ENCODE measurements at regions not wholly inside any gene's neighbourhood (a gene's known extent, or its start where the extent isn't known, plus 50 kb on each side); places are given as distances from the start of the nearest gene placed in this dataset.
A peak's percentile ranks its signal among the peaks of the same experiment; 100 is the strongest.

DNA sequence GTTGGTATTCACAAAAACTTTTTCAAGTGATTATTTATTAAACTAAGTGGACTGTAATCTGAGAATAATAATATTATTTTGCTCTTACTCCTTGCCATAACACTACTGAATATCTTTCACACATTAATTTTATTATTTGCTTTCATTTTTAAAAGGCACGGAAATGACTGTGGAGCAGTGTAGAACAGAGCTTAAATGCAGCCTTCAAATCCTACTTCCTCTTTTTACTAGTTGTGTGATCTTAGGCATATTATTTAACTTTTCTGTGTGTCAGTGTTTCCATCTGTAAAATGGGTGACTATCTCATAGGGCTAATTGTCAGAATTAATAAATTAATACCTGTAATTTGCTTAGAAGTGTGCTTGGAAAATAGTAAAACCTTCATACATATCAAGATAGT, 55.5 kb upstream of the SLC8A1 start:
- no peaks in the 10 kb centered on the region for H3K27me3 ChIP-seq
- H3K4me1 ChIP-seq = peaks cover 0 to 19% (median 4%) of the 10 kb centered on the region in 3 donors
- no peak overlapping the region for H3K4me3 ChIP-seq
- WGBS, 2 donors (ENCODE audit: low coverage in 1 of 2) = 18 to 32% methylated on average over 1 of the region's 1 CpG
- H3K27ac ChIP-seq = no peak overlapping the region
- TF ChIP-seq POLR2AphosphoS5 (IDR thresholded peaks at IDR 0.05) (no peak), EP300 (IDR thresholded peaks at IDR 0.05) (no peak), CTCF (IDR thresholded peaks at IDR 0.05) (no peak), POLR2A (IDR thresholded peaks at IDR 0.05) (no peak)
- ATAC-seq = no peak
- H3K36me3 ChIP-seq = no peaks in the 10 kb centered on the region
- no peaks in the 10 kb centered on the region for H3K9me3 ChIP-seq

DNA sequence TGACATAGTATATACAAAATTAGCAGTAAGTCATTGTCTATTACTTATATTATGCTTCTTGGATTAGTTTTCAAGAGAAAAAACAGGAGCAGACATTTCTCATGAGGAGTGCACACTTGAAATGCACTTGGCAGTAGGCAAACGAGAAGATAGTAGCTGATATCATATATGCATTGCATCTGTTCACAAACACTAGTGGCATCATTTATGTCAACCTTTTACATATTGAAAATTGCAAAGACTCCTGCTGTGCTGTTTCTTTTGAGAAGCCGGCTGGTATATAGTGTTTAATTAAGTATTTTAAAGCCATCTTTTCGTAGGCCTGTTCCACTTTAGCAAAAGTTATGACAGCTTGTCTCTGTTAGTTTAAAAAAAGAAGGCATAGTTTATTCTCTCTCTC, 58.4 kb upstream of the SLC8A1 start:
- Histone ChIP-seq H3K9me3 (no peaks in the 10 kb centered on the region), H3K36me3 (no peaks in the 10 kb centered on the region), H3K4me1 (peaks cover 0 to 19% (median 4%) of the 10 kb centered on the region in 3 donors), H3K4me3 (peak overlapping the region in 1 of 2 donors; percentile 67), H3K27me3 (no peaks in the 10 kb centered on the region), H3K27ac (peak overlapping the region in 3 of 4 donors; percentile 67 to 81 (median 79))
- 38 to 46% methylated on average over 3 of the region's 3 CpGs for WGBS, 2 donors (ENCODE audit: low coverage in 1 of 2)
- ATAC-seq = no peak
- TF ChIP-seq CTCF (IDR thresholded peaks at IDR 0.05) = no peak
- TF ChIP-seq POLR2AphosphoS5 (IDR thresholded peaks at IDR 0.05) = no peak
- TF ChIP-seq POLR2A (IDR thresholded peaks at IDR 0.05) = no peak
- no peak for TF ChIP-seq EP300 (IDR thresholded peaks at IDR 0.05)

GRCh38 chr2:40511661-40512213, 59.8 kb upstream of the SLC8A1 start:
- Histone ChIP-seq H3K9me3 (no peaks in the 10 kb centered on the region), H3K36me3 (no peaks in the 10 kb centered on the region), H3K27ac (peak overlapping the region; percentile 65 to 82 (median 80)), H3K4me3 (peak overlapping the region; percentile 48 to 67), H3K4me1 (peaks cover 0 to 19% (median 4%) of the 10 kb centered on the region in 3 donors), H3K27me3 (no peaks in the 10 kb centered on the region)
- TF ChIP-seq EP300 (IDR thresholded peaks at IDR 0.05) (no peak), POLR2AphosphoS5 (IDR thresholded peaks at IDR 0.05) (peak; percentile 34), CTCF (IDR thresholded peaks at IDR 0.05) (no peak)
- 2% methylated on average over 9 of the region's 9 CpGs for WGBS, 2 donors (ENCODE audit: low coverage in 1 of 2)
- ATAC-seq = peak; percentile 83

DNA sequence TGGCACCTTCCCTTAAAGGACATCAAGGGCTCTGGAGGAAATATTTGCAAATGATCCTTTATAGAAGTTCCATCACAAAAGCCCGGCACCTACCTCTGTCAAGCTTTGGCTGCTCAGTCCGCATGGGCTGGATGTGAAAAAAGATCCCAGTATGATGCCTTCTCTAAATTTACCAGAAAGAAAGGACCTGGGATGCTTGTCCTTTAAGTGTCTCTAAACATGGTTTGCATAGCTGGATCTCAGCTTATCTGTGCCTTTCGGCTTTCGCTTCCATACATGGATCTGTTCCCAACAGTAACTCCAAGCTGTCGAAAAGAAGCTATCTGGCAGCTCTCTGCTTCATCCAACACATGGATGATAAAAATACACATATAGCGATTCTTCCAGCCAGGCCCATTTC, 60.4 kb upstream of the SLC8A1 start:
- peak overlapping the region; percentile 65 to 82 (median 80) for H3K27ac ChIP-seq
- H3K4me1 ChIP-seq = peaks cover 0 to 19% (median 4%) of the 10 kb centered on the region in 3 donors
- no peak for TF ChIP-seq CTCF (IDR thresholded peaks at IDR 0.05)
- TF ChIP-seq EP300 (IDR thresholded peaks at IDR 0.05) = no peak
- TF ChIP-seq POLR2AphosphoS5 (IDR thresholded peaks at IDR 0.05) = no peak
- no peak for TF ChIP-seq POLR2A (IDR thresholded peaks at IDR 0.05)
- peak overlapping the region; percentile 48 to 67 for H3K4me3 ChIP-seq
- 22 to 39% methylated on average over 2 to 6 of the region's 6 CpGs for WGBS, 2 donors (ENCODE audit: low coverage in 1 of 2)
- H3K36me3 ChIP-seq = no peaks in the 10 kb centered on the region
- H3K9me3 ChIP-seq = no peaks in the 10 kb centered on the region
- peak; percentile 20 for ATAC-seq
- H3K27me3 ChIP-seq = no peaks in the 10 kb centered on the region

DNA sequence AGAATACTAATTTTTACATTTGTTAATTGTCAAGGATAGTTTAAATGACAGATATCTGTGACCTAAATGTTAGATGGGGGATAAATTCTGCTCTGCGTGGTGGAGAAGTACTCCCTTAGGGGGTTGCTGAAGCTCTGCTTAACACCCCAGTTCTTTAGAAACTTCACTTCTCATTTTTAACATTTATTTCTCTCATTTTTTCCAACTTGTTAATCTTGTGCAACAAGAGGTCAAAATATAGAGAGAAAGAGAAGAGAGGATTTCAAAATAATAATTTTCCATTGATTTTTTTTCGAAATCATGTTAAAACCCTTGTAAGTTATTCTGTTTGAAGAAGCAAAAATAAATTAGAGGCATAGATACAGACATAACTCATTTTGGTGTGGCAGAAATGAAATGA, 61.3 kb upstream of the SLC8A1 start:
- Histone ChIP-seq H3K9me3 (no peaks in the 10 kb centered on the region), H3K4me3 (no peak overlapping the region), H3K27ac (peak overlapping the region in 2 of 4 donors; percentile 79 to 81)

More for the DNA sequence above, 61.3 kb upstream of the SLC8A1 start:
- WGBS, 2 donors (ENCODE audit: low coverage in 1 of 2) = 82 to 86% methylated on average over 2 of the region's 2 CpGs
- no peaks in the 10 kb centered on the region for H3K27me3 ChIP-seq
- H3K36me3 ChIP-seq = no peaks in the 10 kb centered on the region
- H3K4me1 ChIP-seq = peaks cover 0 to 19% (median 4%) of the 10 kb centered on the region in 3 donors
- TF ChIP-seq POLR2AphosphoS5 (IDR thresholded peaks at IDR 0.05) (no peak), POLR2A (IDR thresholded peaks at IDR 0.05) (no peak), CTCF (IDR thresholded peaks at IDR 0.05) (no peak)
- ATAC-seq = no peak
